NCI-H748 (cell line): ENCODE measurements at regions not wholly inside any gene's neighbourhood (a gene's known extent, or its start where the extent isn't known, plus 50 kb on each side); places are given as distances from the start of the nearest gene placed in this dataset.

ENCODE experiments used
- DNase-seq: peaks from one replicate; lab custom pipeline; 2025; ENCODE audit not compliant: unreplicated experiment; lab: John Stamatoyannopoulos, UW

DNA sequence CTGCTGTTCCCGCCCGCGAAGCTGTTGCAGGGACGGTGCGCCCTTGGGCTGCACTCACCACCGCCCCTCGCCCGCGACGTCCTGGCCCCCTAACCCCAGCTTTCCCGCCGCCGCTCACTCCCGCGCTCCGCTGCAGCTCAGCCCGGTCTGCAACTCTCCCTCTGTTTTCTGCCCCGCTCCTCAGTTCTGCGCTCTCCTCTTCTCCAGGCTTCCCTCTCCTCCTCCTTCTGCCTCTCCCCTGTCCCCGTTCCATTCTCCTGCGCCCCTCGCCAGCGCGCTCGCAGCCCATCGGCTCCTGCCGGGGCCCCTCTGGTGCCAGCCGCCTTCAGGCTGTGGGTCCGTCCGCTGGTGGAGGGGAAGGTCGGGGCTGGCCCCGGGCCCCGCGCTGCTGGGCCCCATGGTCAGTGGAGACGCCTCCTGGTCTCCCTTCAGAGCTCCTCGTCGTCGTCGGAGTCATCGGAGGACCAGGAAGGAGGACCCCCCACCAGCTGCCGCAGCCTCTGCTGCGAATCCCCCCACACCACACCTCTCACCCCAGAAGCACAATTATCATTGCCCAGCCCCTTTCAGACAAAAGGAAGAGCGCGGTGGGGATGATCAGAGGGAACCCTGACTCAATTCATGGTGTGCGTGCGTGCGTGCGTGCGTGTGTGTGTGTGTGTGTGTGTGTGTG is 223.2 kb upstream of the FOXF1 start:
- no peak for DNase-seq

GRCh38 chr16:86287664-86288201 is 222.6 kb upstream of the FOXF1 start:
- DNase-seq = no peak

GRCh38 chr16:86288716-86289294 is 221.5 kb upstream of the FOXF1 start:
- no peak for DNase-seq

DNA sequence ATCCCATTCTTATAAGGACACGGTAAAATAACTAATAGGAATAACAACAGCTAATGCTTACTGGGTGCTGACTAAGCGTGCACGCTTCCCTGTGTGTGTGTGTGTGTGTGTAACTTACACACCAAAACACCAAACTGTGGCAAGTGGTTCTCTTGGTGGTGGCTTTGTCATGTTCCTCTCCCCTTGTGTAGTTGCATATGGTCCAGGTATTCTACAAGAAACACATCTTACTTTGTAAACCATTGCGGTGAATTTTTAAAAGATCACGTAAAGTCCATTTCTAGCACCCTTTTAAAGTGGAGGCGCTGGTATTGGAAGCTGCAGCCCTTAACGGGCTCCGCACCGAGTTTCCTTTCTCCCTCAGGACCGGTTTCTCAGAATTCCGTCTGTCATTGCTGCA is 221.0 kb upstream of the FOXF1 start:
- no peak for DNase-seq

- no peak for DNase-seq
Measured at GRCh38 chr16:86289907-86290306, 220.4 kb upstream of the FOXF1 start.

- DNase-seq = no peak
Measured at GRCh38 chr16:86291491-86291890, 218.8 kb upstream of the FOXF1 start.

- no peak for DNase-seq
Measured at GRCh38 chr16:86292171-86292775, 218.1 kb upstream of the FOXF1 start.

DNA sequence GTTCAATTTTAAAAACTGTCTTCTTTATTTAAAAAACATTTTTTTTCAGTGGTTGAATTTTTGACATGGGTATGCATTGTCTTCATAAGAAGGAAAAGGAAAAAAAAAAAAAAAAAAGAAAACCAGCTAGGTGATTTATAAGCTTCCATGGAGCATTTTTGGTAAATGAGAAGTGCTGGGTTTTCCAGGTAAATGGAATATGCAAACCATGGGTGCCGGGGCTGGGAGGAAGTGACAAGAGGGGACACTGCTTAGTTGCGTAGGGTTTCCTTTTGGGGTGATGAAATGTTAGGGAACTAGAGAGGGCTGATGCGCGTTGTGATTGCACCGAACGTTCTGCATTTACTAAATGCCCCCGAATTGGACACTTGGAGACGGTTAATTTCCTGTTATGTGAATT is 217.4 kb upstream of the FOXF1 start:
- DNase-seq = no peak

- DNase-seq = no peak
Measured at GRCh38 chr16:86293906-86294305, 216.4 kb upstream of the FOXF1 start.

DNA sequence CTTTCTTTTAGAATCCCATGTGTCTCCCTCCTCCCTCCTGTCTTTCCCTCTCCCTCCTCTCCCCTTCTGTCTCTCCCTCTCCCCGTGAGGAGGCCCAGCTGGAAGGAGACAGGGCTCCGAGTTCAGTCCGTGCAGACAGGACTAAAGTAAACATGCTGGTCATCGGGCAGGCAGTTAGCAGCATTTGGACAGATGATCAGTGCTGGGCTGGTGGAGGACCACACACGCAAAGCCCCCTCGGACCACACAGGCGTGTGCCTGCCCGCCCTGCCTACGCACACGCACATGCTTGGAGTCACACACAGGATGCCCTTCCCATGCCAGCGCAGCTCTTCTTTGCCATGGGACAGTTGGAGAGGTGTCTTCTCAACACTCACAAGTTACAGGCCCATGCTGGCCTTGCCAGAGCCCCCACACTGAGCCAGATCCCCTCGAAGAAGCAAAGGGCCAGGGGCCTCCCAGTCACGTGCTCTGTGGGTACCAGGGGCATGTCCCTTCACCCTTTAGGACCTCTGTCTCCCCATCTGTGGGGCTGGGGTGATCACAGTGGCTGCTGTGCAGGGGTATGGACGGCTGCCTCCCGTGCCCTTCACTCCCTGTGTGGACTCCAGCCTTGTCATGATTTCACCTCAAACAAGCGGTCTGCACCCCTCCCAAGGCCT is 215.7 kb upstream of the FOXF1 start:
- no peak for DNase-seq

DNA sequence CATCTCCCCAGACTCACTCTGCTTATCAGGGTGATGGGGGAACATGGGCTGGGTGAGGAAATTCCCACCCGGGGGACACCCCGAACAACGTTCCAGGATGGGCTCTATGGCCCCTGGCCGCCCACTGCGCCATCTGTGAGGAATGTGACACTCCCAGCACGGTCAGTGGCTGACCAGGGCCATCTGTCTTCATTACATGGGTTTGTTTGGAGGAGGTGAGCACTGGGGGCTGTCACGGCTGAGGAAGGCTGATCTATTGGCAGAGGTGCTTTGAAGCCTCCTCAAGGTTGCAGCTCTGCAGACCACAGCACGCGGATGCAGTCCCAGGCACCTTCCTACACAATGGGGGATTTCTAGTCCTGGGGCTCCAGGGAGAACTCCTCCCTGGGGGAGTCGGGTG is 214.1 kb upstream of the FOXF1 start:
- DNase-seq = no peak

- DNase-seq = no peak
Measured at GRCh38 chr16:86297391-86297790, 212.9 kb upstream of the FOXF1 start.

DNA sequence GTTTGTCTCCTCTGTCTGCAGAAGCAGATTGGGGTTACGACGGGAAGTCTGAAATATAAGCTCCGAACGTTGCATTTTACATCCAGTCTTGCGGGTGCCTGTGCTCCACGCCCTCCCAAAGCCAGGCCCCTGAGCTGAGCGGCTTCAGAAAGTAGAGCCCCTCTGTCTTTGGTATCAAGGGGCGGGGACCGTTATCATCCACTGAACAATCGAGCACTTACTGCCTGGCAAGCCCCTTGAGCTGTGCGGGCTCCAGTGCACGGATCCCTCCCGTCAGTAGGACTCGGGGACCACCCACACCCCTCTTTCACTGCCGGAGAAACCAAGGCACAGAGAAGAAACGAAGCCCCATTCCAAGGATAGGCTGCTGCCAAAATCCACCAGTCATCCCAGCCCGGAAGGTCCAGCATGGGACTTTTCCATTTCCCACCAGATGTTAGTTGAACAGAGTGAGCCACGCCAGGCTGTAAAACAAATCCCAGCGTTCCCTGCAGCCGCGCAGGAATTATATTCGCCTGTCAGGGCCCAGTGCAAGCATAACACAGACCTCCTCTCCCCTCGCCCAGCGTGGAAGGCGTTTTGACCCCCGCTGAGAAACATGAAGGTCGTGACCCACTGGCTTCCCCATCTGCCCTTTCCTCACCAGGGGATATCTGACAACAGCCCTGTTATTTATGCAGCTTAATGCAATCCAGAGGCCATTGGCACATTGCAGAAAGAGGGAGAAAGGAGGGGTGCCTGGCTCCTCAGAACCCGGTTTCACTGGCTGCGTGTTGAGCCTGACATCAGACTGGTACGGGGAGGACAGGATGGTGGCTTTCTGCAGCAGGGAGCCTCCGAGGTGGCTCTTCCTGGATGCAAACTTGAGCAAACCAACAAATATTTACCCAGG is 212.2 kb upstream of the FOXF1 start:
- DNase-seq = no peak

- DNase-seq = no peak
Measured at GRCh38 chr16:86298758-86299134, 211.6 kb upstream of the FOXF1 start.

GRCh38 chr16:86299882-86300610 is 210.3 kb upstream of the FOXF1 start:
- no peak for DNase-seq

- DNase-seq = no peak
Measured at GRCh38 chr16:86300746-86301481, 209.4 kb upstream of the FOXF1 start.

GRCh38 chr16:86302421-86303109 is 207.8 kb upstream of the FOXF1 start:
- DNase-seq = no peak

DNA sequence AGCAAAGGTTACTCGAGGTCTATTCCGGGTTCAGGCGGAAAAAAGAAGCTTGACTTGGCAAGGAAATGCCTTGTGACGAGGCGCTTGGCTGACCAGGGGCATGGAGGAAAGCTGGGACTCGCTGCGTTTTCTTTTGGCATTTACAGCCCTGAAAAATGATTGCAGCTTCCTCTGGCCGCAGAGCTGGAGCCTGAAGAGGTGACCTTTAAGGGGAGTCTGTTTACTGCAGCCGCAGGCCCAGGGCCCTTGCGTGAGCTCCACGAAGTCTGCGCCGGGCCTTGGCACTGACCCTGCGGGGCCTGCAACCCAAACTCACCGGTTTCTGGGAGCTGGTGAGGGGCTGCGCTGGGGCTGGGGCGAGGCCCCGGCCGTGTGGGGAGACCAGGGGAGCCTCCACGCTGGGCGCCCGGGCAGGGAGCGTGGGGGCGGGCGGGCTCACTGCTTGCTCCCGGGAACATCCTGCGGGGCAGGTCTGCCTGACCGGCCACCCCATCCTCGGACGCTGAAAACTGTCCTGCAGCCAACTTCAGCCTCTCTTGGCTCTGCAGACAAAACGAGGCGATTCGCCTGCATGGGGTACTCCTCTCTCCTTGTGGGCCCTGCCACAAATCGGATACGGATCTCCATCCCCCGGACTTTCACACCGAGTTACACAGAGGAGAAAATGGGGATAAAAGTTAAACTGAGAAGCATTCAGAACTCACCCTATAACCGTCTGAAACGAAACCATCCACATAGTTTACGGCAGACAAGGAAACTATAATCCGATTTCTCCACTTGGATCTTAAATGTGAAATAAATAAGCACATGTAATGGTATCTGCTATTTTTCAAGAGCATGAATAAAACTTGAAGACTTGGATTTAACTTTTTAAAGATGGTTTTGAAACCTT is 206.3 kb upstream of the FOXF1 start:
- DNase-seq = no peak
